ENCODE measurements at regions not wholly inside any gene's neighbourhood (a gene's known extent, or its start where the extent isn't known, plus 50 kb on each side); places are given as distances from the start of the nearest gene placed in this dataset.
A peak's percentile ranks its signal among the peaks of the same experiment; 100 is the strongest.
"Not testable (repeated sequence)": the region's sequence is repeated elsewhere in the genome, so short reads cannot be mapped to it uniquely, and the experiment has no call there.

DNA sequence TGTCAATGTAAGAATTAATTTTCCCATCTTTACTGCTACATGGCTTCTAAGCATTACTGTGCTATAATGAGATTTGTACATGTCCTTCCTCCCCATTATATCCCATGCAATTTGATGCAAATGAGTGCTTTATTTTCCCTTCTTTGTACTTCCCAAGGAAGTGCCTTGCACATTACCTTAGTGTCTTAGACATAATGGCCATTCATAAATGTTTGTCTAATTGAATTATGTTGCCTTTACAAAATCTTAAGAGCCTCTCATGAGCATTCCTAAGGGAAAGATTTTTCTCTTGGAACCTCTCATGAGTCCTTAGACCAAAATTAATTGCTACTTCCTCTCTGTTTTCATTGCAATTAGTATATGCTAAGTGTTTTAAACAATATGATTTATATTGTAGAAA, 741.7 kb downstream of the RERGL start:
- DNase-seq: no peak

DNA sequence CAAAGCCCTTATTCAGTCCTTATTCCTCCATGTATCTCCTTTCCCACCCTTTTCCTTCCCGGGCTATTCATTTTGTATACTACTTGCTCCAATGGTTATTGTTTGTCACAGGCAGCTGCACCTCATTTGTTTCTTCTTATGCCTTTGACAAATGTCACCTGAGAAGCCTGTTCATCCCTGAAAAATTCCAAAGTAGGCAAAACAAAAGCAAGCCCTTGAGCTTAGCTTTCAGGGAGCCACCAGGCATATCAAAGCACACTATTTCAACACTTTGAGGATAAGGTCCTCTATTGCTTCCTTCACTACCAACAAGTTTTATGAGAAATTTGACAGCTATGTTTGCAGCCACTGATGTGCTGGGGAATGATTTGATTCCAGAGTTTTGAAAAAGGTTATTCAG, 738.7 kb upstream of the LMO3 start:
- DNase-seq: no peak

DNA sequence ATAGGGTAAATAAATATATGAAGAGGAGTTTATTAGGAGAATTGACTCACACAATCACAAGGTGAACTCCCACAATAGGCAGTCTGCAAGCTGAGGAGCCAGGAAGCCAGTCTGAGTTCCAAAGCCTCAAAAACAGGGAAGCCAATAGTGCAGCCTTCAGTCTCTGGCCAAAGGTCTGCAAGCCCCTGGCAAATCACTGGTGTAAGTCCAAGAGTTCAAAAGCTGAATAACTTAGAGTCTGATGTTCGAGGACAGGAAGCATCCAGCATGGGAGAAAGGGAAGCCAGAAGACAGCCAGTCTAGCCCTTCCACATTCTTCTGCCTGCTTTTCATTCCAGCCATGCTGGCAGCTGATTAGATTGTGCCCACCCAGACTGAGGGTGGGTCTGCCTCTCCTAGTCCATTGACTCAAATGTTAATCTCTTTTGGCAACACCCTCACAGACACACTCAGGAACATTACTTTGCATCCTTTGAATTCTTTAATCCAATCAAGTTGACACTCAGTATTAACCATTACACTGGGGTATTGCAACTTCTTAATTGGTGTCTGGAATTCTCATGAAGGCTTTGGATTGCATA, 736.5 kb upstream of the LMO3 start:
- DNase-seq: no peak

DNA sequence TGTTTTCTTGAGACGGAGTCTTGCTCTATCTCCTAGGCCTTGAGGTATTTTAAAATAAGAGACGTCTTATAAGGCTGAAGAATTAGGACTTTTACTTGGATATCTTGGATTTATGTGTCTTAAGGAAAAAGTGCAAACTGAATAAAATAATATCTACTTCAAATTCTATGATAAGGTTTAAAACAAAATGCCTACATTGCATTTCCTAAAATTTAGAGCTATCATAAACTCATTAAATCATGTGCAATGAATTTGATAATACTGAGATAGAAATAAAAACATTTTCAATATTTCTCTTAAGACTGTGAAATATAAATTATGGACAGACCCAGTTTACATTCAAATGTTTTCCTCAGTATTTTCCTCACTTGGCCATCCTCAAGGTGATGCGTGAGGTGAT, 729.5 kb upstream of the LMO3 start:
- no peak for DNase-seq

DNA sequence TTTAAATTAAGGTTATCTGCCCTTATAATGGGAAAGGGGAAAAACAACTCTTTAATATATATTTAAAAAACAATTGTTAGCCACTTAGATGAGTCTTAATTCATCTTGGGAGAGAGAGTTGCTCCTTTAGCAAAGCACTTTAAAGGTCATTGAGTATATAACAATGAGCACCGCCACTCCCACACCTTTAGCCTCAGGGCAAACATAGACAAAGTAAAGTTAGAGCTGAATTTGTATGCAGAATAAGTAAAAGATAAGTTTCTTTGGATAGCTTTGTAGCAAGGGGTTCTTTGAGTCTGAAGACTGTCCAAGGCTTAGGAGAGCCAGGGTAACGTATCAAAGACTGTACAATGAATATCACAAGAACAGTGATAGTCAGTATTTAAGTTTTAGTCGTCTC, 728.8 kb upstream of the LMO3 start:
- no peak for DNase-seq

DNA sequence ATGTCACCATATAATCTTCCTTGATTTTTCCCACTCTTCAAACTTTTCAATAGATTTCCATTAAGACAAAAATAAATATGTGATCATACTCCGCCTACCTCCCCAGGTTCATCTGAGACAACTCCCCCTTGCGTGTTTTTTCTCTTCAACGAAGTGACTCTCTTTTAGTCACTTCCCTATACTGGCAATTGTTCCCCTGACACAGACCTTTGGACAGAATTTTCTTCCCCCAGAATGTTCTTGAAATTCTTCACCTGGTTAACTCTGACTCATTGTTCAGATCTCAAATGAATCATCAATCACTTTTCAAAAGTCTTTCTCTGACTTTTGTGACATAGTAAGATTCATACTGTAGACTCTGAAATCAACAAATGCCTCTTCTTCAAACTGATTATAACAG, 727.3 kb upstream of the LMO3 start:
- DNase-seq: no peak

DNA sequence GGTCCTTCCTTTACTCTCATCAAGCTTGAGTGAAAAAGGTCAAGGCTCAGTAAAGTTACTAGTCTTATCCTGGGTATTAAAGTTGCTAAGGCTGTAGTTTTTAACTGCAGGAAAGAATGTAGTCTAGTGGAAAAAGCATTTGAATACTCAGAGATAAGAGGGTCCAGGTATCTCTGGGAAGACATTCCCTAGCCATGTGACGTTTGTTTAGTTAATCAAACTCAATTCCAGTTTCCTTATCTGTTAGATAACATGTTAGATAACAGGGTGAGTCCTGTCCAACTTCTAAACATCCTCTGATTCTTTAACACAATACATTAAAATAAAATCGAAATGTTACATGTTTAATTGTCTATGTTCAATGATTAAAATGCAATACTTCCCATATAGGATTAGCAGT, 720.7 kb upstream of the LMO3 start:
- DNase-seq: no peak

DNA sequence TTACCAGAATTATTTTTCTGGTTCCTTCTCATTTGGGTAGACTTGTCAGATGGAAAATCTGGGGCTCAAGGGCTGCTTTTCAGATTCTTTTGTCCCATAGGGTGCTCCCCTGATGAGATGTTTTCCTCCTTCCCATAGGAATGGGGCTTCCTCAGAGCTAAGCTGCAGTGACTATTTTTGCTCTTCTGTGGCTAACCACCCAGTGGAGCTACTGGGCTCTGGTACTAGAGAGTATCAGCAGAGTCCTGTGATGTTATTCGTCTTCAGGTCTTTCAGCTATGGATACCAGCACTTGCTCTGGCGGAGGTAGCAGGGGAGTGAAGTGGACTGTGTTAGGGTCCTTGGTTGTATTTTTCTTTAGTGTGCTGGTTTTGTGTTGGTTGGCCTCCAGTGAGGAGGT, 716.1 kb upstream of the LMO3 start:
- DNase-seq: no peak

DNA sequence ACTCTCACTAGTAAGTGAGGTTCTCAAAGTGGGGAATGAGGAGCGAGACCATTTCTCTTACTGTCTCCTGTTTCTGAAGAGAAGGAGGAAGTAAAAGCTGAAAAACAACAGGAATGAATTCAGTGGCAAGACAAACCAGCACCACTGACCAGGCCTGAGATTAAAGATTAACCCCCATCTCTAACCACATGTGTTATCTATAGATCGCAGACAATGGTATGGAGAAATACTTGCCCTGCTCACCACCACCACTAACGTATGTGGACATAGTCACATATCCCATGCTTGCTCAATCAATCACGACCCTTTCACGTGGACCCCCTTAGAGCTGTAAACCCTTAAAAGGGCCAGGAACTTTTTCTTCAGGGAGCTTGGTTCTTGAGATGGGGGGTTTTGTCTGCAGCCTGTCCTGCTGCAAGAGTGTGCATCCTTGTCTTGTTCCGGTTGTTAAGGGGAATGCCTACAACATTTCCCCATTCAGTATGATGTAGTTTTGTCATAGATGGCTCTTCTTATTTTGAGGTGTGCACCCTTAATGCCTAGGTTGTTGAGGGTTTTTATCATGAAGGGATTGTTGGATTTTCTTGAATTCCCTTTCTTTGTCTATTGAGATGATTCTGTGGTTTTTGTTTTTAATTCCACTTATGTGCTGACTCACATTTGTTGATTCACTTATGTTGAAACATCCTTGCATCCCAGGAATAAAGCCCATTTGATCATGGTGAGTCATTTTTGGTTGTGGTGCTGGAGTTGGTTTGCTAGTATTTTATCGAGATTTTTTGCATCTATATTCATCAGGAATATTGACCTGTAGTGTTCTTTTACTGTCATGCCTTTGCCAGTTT, 698.8 kb upstream of the LMO3 start:
- no peak for DNase-seq

DNA sequence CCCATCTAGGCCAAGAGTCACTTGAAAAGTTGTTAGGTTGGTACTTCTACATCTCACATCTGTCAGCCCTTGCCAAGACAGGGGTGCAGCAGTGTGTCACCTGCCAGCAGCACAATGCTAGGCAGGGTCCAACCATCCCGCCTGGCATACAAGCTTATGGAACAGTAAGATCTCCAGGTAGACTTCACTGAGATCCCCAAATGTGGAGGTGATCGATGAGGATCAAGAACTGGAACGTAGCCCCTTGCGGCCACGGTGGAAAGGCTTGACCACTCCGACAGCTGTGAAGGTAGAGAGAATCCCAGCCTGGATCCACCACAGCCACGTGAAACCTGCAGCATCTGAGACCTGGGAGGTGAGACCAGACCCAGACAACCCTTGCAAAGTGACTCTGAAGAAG, 696.0 kb upstream of the LMO3 start:
- DNase-seq: no peak

DNA sequence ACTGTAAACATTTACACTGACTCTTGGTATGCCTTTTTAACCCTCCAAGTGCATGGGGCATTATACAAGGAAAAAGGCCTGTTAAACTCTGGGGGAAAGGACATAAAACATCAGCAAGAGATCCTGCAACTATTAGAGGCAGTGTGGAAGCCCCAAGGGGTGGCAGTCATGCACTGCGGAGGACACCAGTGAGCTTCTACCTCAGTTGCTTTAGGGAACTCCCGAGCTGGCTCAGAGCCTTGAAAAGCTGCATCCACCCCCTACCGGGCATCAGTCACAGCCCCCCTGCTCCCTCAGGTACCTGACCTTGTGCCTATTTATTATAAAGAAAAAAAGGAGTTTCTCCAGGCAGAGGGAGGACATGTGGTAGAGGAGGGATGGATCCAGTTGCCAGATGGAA, 695.6 kb upstream of the LMO3 start:
- no peak for DNase-seq

DNA sequence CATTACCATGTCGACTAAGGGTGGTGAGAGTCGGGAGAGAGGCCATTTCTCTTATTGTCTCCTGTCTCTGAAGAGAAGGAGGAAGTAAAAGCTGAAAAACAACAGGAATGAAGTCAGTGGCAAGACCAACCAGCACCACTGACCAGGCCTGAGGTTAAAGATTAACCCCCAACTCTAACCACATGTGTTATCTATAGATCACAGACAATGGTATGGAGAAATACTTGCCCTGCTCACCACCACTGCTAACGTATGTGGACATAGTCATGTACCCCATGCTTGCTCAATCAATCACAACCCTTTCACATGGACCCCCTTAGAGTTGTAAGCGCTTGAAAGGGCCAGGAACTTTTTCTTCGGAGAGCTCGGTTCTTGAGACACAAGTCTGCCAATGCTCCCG, 690.9 kb upstream of the LMO3 start:
- no peak for DNase-seq

DNA sequence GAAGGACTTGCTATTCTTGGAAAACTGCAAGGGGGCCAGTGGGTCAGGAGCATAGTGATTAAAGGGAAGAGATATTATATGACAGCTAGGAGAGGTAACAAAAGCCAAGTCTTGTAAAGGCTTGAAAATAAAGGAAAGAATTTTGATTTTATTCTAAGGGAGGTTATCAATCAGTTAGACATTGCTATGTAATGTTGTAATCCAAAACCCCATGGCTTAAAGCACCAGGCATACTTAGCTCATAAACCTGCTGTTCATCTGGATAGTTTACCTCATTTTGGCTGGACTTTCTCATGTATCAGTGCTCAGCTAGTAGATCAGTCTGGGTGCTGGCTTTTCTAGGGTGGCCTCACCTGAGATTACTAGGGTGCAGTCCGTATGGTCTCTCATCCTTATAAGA, 680.9 kb upstream of the LMO3 start:
- no peak for DNase-seq

DNA sequence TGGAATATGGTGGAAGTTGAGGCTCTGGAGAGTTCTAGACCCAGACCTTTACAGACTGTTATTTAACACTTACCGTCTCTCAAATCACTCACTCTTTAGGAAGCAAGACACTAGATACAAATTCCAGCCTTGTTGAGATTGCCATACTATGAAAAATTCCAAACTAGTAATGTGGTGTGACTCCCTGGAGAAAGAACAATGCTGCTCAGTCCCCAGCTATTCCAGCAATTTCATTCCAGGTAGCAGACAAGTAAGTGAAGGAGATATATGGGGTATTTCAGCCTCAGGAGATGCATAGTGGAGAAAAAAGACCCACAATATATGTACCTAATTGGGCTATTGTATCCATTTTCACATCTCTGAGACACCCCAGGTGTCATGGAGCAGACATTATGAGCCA, 678.9 kb upstream of the LMO3 start:
- DNase-seq: no peak

DNA sequence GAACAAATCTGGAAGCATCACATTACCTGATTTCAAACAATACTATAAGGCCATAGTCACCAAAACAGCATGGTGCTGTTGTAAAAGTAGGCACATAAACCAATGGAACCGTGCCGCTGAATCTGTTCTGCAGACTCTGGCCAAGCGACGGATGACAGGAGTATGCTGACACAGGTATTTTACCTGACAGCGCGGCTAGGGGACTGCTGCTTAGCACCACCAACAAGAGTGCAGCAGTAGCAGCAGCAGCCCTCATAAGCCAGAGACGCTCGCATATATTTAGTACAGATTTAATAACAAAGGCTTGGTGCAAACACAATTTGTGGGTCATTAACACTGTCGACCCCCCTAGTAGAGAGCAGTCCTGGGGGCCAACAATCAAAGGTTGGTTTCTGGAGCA, 677.6 kb upstream of the LMO3 start:
- no peak for DNase-seq

DNA sequence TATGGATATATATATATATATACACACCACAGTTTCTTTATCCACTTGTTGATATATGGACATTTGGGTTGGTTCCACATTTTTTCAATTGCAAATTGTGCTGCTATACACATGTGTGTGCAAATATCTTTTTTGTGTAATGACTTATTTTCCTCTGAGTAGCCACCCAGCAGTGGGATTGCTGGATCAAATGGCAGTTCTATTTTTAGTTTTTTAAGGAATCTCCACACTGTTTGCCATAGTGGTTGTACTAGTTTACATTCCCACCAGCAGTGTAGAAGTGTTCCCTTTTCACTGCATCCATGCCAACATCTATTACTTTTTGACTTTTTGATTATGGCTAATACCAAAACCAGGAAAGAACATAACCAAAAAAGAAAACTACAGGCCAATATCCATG, 676.2 kb upstream of the LMO3 start:
- DNase-seq: not testable (repeated sequence)

DNA sequence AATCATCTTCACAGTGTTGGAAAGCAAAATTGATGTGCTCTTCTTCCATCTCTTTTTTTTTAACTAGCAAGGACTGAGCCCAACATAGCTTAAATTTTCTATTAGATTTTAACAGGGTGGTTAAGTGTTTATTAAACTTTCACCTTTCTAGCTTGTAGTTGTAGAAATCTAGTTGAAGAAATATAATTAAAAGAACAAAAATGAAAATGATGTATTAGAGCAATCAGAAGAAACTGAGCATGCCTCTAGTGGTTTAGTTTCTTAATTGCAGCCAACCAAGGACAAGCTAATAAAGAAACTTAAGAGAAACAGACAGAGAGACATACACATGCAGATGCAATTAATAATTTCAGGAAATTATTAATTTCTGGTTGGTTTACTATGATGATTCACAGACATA, 673.0 kb upstream of the LMO3 start:
- no peak for DNase-seq

DNA sequence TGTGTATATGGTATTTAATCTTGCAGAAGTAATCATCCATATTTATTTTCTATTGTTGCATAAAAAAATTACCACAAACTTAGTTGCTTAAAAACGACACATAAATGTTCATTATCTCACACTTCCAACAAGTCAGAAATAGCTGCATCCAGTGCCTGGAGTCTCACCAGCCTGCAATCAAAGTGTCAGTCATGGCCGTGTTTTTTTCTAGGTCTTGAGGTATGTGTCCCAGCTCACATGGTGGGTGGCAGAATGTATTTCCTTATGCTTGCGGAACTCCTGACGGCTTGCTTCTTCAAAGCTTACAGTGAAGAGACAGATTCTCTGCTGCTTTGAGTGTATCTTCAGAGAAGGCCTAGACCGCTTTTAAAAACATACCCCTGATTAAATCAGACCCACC, 670.2 kb upstream of the LMO3 start:
- no peak for DNase-seq

DNA sequence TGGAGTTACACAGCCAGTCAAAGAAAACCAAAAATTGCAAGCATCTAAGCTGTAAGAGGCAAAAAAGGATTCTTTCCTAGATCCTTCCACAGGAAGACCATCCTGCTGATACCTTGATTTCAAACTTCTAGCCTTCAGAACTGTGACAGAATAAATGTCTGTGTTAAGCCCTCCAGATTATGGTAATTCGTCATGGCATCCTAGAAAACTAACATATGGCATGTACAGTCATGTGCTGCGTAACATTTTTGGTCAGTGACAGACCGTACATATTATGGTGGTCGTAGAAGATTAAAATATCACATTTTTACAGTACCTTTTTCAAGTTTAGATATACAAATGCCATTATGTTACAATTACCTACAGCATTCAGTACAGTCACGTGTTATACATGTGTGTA, 660.9 kb upstream of the LMO3 start:
- DNase-seq: no peak

DNA sequence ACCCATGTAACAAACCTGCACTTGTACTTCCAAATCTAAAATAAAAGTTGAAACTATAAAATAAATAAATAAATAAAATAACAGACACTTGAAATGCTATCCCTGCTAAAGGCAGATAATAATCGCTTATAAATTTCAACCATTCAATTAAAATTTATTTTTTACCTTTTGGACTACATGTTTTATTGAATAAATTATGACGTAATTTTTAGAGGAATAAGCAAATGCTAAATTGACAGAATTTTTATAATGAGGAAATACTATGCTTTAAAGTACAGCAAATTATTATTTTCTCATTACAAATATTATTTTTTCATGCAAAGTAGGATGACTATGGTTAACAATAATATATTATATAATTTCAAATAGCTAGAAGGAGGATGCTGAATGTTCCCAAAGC, 658.6 kb upstream of the LMO3 start:
- no peak for DNase-seq

DNA sequence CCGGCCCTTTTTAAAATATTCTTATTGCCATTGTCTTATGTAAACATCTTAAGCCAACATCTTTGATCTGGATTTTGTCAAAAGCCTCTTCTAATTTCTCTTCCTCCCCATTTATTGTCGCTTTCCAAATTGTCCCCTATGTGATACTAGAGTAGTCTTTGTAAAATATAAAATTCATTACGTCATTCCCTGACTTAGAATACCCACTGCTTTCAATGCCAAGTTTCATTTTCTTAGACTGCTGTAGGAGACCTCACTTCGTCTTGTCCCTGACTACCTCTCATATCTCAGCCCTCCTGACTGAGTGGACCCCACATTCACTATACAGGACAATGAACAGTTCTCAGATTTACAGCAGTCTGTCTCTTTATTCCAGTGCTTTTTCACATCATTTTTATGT, 633.9 kb upstream of the LMO3 start:
- DNase-seq: no peak

DNA sequence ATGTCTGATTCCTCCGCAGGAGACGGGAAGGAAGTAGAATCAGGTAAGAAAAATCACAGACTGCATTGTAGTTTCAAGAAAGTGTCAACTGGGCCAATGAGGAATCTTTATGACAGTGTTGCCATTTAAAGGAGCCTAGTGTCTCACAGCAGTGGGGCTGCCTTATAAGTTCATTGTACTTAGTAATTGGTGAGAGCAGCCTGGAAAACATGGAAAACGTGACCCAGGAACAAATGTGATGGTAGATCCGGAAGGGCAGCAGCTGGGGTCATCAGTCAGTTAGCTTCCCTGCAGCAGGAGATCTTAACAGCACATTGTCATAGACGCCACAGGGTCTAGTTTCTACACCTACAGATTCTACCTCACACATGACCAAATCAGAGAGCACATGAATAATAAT, 630.0 kb upstream of the LMO3 start:
- DNase-seq: no peak

DNA sequence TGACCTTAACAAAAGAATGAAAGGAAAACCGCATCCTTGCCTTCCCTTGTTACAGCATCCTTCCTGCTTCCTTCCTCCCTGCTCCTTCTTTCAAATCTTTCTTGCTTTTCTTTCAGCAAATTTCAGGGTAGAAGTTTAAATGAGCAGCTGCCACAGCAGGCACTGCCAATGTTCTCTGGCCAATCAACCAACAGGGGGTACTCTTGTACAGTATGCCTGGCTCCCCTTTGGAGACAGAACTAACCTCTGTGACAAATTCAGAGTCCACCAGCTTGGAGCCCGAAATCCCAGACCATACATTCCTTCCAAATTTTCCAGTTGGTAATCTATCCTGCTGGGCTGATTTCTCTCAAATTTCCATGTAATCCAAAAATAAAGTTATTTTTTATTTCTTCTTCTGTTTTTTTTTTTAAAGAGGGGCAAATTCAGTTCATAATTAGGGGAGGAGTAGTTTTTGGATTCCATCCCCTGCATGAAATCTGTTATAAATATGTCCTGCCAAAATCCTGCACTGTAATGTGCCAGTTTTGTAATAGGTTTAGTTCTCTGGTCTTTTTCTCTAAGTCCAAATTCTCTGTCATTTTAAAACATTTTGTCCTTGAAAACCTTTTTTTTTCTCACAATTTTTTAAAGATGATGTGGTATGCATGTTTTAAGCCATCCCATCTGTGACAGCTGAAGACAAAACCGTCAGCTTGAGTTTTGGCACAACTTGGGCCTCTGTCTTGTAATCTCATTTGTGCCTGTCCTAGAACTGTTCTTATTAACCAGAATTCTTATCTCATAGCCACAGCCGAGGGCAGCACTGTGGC, 610.0 kb upstream of the LMO3 start:
- no peak for DNase-seq

DNA sequence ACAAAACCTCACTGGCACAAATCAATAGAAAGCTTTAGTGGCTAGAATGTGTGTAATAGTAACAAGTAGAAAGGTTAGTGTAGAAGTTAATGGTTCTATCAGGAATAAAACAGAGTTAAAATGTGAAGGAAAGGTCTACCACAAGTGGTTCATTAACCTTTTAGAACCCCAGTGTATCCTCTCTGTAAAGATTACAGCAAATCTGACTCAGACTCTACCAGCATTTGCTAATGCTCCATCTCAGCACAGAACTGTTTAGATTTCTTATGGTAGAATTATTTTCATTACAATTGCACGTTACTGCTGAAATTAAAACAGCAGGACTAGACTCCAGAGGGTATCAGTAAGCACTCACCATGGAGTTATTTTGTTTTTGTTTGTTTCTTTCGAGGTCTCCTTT, 609.0 kb upstream of the LMO3 start:
- DNase-seq: peak; percentile 59

Measured in NCI-H2227 treated with DMSO at 0.1 percent for 48 hours (cell line).